GM12878 (cell line): ENCODE measurements at regions not wholly inside any gene's neighbourhood (a gene's known extent, or its start where the extent isn't known, plus 50 kb on each side); places are given as distances from the start of the nearest gene placed in this dataset.

Experiments used
- ATAC-seq: fragments of 200-7000 bp; cut with Tn5 transposase; 3 replicates; pipeline ENCODE4 v1.9.1; 2020; ENCODE audit warnings: mild to moderate bottlenecking, moderate library complexity
- BruUV-seq: library from RNA; stranded (reverse); fragments of 400-500 nt; replicated peaks from 2 replicates; lab custom pipeline; 2021; lab: Mats Ljungman, UMichigan
- CTCF ChIA-PET: fragments of 300-600 bp; sonication (Branson Sonifier 250); formaldehyde crosslinking; extraction: SDS; loops from one replicate; lab custom pipeline; 2021; ENCODE audit warnings: inconsistent platforms; lab: Yijun Ruan, JAX
- POLR2A ChIA-PET: fragments of 350-600 bp; formaldehyde crosslinking; extraction: SDS; loops from one replicate; lab custom pipeline; 2021; ENCODE audit warnings: inconsistent platforms; lab: Charles Lee
- RAD21 ChIA-PET: fragments of 300-600 bp; sonication (Branson Sonifier 250); formaldehyde crosslinking; loops from one replicate; lab custom pipeline; 2023; ENCODE audit warnings: antibody characterized with exemption; ENCODE audit not compliant: unreplicated experiment; lab: Charles Lee
- SMC1A ChIA-PET: fragments of 300-600 bp; sonication (Branson Sonifier 250); formaldehyde crosslinking; loops from one replicate; lab custom pipeline; 2023; ENCODE audit not compliant: unreplicated experiment, uncharacterized antibody; lab: Charles Lee
- DNase-seq: peaks from one replicate; pipeline ENCODE4 v3.0.0-alpha.2; 2011; ENCODE audit warnings: low read depth, low spot score
- FAIRE-seq: peaks from 3 replicates; lab custom pipeline; 2011; peaks lifted over from hg19 to GRCh38; lab: Jason Lieb, UNC
- H2AFZ ChIP-seq: 2 replicates; pipeline ENCODE4 v1.6.0; 2011; ENCODE audit warnings: low read depth, low read length, control low read depth; ENCODE audit not compliant: control insufficient read depth
- H3K27ac ChIP-seq: 2 replicates; pipeline ENCODE4 v1.5.1; 2011; ENCODE audit warnings: control low read depth; ENCODE audit not compliant: control insufficient read depth, insufficient read depth
- H3K27me3 ChIP-seq, 2 experiments: replicated peaks in 1 of 2; 2 replicates each; pipeline versions ENCODE4 v1.6.0 to v1.6.1; 2011; ENCODE audit warnings: low read length in 1 of 2; ENCODE audit not compliant: control insufficient read depth in 2 of 2, insufficient read depth in 2 of 2
- H3K36me3 ChIP-seq, 2 experiments: 2 replicates each; pipeline ENCODE4 v1.5.1; 2011; ENCODE audit warnings: low read length in 1 of 2; ENCODE audit not compliant: control insufficient read depth in 2 of 2, insufficient read depth in 2 of 2
- H3K4me1 ChIP-seq: 2 replicates; pipeline ENCODE4 v1.6.1; 2011; ENCODE audit warnings: mild to moderate bottlenecking, low read length, moderate library complexity, mixed read lengths; ENCODE audit not compliant: control insufficient read depth, insufficient read depth
- H3K4me2 ChIP-seq: 2 replicates; pipeline ENCODE4 v1.6.0; 2011; ENCODE audit warnings: control low read depth; ENCODE audit not compliant: control insufficient read depth, insufficient read depth
- H3K4me3 ChIP-seq: fragments of 200-600 bp; sonication (generic); 2 replicates; pipeline ENCODE4 v1.5.1; 2016
- H3K79me2 ChIP-seq: 2 replicates; pipeline ENCODE4 v1.6.0; 2011; ENCODE audit warnings: low read length; ENCODE audit not compliant: control insufficient read depth, insufficient read depth
- H3K9ac ChIP-seq: 2 replicates; pipeline ENCODE4 v1.8.0; 2011; ENCODE audit warnings: low read length, control low read depth, mixed read lengths; ENCODE audit not compliant: control insufficient read depth, insufficient read depth
- H3K9me3 ChIP-seq: replicated peaks from 3 replicates; pipeline ENCODE4 v1.5.1; 2011; ENCODE audit warnings: mild to moderate bottlenecking, low read length; ENCODE audit not compliant: control insufficient read depth, insufficient read depth
- H4K20me1 ChIP-seq: 2 replicates; pipeline ENCODE4 v1.6.0; 2011; ENCODE audit not compliant: control insufficient read depth, insufficient read depth
- BCLAF1 ChIP-seq: fragments of 450-650 bp; IDR thresholded peaks from 2 replicates; pipeline ENCODE4 v1.6.1; 2017; ENCODE audit warnings: antibody characterized with exemption, mild to moderate bottlenecking, moderate library complexity
- MAX ChIP-seq: IDR thresholded peaks from 2 replicates; pipeline ENCODE4 v1.6.1; 2012; ENCODE audit warnings: low read depth, low read length, improper control_type of control experiment
- MEF2B ChIP-seq: fragments of 450-650 bp; IDR thresholded peaks from 2 replicates; pipeline ENCODE4 v1.6.1; 2018; ENCODE audit warnings: mild to moderate bottlenecking, moderate library complexity; ENCODE audit not compliant: partially characterized antibody, poor library complexity, severe bottlenecking
- NR2F1 ChIP-seq: fragments of 450-650 bp; conservative IDR thresholded peaks from 2 replicates; pipeline ENCODE4 v1.6.1; 2017; ENCODE audit warnings: mild to moderate bottlenecking
- TCF12 ChIP-seq: IDR thresholded peaks from 2 replicates; pipeline ENCODE4 v1.6.1; 2011; ENCODE audit warnings: low read depth, mild to moderate bottlenecking, low read length
- in situ Hi-C: fragments of 300-500 bp; cut with MboI; formaldehyde crosslinking; loops from 9 replicates; pipeline ENCODE4 v1.14.3; 2018; ENCODE audit warnings: mixed read lengths
- intact Hi-C: fragments of 100-400 bp; cut with micrococcal nuclease; formaldehyde crosslinking; loops from one replicate; pipeline ENCODE4 v1.14.2; 2022; ENCODE audit not compliant: unreplicated experiment

GRCh38 chr10:53315709-53316108, 543.1 kb upstream of the MBL2 start:
- Histone ChIP-seq H2AFZ (no peak overlapping the region), H3K27ac (no peak overlapping the region), H3K36me3 (no peaks in the 10 kb centered on the region), H4K20me1 (no peaks in the 10 kb centered on the region), H3K9ac (no peak overlapping the region), H3K79me2 (no peaks in the 10 kb centered on the region), H3K4me1 (no peaks in the 10 kb centered on the region), H3K9me3 (no peaks in the 10 kb centered on the region), H3K27me3 (no peaks in the 10 kb centered on the region), H3K4me3 (no peak overlapping the region), H3K4me2 (no peak overlapping the region)
- ChIA-PET SMC1A (interaction anchor here (1.2 kb wide), 1 partner anchor 10 kb away, joined by 4 read pairs; no protein-coding TSS in a partner anchor), RAD21 (interaction anchor here (0.6 to 2.1 kb wide), 4 partner anchors 9 to 526 kb away, joined by 3 to 7 read pairs (median 4); no protein-coding TSS in a partner anchor), CTCF (interaction anchor here (1.0 to 3.0 kb wide), 6 partner anchors 12 to 432 kb away, joined by 3 to 8 read pairs (median 4); no protein-coding TSS in a partner anchor), POLR2A (no interaction called here)
- TF ChIP-seq MAX (no peak), BCLAF1 (no peak), TCF12 (no peak), NR2F1 (no peak), MEF2B (no peak)
- no peak for ATAC-seq
- intact Hi-C loops, result no loop called here
- no peak for FAIRE-seq
- in situ Hi-C loops, result no loop called here
- DNase-seq, result no peak
- no TSS peak for BruUV-seq
